Epithelial cell of proximal tubule (primary cell): ENCODE measurements at regions not wholly inside any gene's neighbourhood (a gene's known extent, or its start where the extent isn't known, plus 50 kb on each side); places are given as distances from the start of the nearest gene placed in this dataset.
"Not testable (repeated sequence)": the region's sequence is repeated elsewhere in the genome, so short reads cannot be mapped to it uniquely, and the experiment has no call there.

Experiments
- DNase-seq: peaks from one replicate; pipeline ENCODE4 v3.0.0-alpha.2; 2011; ENCODE audit warnings: low read depth
- H3K4me3 ChIP-seq: 2 replicates; pipeline ENCODE4 v1.5.1; 2011; ENCODE audit warnings: low read depth, mild to moderate bottlenecking, low read length
- TF ChIP-seq, protein P1 (sequence below): conservative IDR thresholded peaks from 2 replicates; pipeline ENCODE4 v1.5.1; 2012; ENCODE audit warnings: low read depth, mild to moderate bottlenecking, low read length

DNA sequence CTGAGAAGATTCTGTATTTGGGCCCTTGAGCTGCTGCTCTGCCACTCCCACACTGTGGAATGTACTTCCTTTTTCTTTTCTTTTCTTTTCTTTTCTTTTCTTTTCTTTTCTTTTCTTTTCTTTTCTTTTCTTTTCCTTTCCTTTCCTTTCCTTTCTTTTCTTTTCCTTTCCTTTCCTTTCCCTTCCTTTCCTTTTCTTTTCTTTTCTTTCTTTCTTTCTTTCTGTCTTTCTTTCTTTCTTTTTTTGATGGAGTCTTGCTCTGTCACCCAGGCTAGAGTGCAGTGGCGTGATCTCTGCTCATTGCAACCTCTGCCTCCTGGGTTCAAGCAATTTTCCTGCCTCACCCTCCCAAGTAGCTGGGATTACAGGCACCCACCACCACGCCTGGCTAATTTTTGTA is 89.8 kb downstream of the DNAAF6 start:
- not testable (repeated sequence) for DNase-seq, H3K4me3 ChIP-seq

DNA sequence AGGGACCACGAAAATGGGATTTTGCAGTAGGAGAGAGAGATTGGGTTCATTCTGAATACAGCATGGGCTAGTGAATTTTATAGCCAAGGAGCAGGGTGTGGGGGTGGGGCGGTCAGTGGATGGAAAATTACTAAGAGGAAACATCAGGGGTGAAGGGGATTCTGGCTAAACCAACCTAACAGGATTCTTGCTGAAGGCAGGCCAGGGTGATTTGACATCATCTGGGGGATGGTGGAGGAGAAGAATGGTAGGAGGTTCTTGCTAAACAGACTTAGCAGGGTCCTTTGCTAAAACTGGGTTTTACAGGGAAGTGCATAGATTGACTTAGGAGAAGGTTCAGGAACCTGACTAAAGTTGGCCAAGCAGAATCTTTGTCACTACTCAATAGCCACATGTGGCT is 91.9 kb downstream of the DNAAF6 start:
- H3K4me3 ChIP-seq = no peak overlapping the region
- TF ChIP-seq, protein P1, sequence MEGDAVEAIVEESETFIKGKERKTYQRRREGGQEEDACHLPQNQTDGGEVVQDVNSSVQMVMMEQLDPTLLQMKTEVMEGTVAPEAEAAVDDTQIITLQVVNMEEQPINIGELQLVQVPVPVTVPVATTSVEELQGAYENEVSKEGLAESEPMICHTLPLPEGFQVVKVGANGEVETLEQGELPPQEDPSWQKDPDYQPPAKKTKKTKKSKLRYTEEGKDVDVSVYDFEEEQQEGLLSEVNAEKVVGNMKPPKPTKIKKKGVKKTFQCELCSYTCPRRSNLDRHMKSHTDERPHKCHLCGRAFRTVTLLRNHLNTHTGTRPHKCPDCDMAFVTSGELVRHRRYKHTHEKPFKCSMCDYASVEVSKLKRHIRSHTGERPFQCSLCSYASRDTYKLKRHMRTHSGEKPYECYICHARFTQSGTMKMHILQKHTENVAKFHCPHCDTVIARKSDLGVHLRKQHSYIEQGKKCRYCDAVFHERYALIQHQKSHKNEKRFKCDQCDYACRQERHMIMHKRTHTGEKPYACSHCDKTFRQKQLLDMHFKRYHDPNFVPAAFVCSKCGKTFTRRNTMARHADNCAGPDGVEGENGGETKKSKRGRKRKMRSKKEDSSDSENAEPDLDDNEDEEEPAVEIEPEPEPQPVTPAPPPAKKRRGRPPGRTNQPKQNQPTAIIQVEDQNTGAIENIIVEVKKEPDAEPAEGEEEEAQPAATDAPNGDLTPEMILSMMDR = no peak
- no peak for DNase-seq

DNA sequence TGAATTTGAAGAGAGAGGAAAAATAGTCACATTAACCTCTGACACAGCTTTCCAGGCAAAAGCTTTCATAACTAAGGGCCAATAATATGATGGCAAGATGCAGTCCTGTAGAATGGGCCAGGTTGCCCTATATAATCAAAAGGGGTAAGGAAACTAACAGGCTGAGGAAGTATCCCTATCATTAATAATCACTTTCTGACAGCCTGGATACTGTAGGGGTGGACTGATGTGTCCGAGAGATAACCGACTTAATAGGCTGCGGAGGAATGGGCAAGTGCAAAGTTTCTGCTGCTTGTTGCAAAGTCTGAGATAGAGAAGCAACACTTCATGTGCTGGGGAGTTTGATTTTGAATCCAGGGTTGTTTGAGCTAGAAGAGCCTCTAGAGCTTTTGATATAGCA is 94.8 kb downstream of the DNAAF6 start:
- no peak overlapping the region for H3K4me3 ChIP-seq
- TF ChIP-seq, protein P1 = no peak
- no peak for DNase-seq

DNA sequence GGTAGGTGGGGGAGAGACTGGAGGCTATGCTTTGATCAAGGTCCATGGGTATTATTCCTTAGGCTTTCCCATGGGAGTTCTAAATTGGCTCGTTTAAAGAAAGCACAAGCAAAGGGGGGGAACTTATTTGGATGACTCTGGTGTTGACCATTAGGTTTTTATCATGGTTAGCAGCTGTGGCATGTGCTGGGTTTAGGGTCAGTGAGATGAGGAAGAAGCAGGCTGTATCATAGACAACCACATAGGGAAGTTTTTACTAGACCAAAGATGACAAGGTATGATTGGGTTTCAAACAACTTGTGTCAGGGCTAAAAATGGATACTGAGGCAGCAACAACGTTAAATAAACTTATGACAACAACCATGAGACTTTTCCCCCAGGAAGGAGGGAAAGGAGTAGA is 97.7 kb downstream of the DNAAF6 start:
- TF ChIP-seq, protein P1 = no peak
- no peak overlapping the region for H3K4me3 ChIP-seq
- DNase-seq = no peak

DNA sequence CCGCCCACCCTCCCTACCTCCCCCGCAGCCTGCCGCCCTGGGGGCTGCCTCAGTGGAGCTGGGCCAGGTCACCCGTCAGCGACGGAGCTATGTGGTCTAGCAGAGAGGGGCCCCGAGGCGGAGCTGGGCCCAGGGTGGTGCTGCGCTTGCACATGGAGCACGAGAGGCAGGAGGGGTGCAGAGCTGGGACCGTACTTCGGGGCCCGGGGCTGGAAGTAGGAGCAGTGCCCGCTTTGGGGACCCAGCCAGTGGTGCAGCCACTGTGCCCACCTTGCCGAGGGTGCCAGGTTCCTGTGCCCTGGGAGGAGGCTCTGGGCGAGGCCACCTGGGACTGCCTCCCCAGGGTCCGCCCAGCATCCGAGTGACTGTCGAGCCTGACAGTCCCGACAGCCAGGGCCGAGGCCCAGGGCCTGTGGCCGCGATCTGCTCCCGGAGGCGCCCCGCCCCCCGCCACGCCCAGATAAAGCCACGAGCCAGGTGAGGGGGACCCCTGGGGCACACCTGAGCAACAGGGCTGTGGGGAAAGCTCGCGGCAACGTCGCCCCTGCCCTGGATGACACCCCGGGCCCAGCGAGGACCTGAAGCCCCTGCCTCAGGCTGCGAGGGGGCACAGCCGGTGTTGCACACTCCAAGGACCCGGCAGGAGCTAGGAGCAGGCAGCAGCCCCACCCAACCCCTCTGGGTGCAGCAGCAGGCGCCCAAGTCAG is 117.5 kb downstream of the DNAAF6 start:
- DNase-seq = no peak
- no peak overlapping the region for H3K4me3 ChIP-seq
- TF ChIP-seq, protein P1 = no peak

DNA sequence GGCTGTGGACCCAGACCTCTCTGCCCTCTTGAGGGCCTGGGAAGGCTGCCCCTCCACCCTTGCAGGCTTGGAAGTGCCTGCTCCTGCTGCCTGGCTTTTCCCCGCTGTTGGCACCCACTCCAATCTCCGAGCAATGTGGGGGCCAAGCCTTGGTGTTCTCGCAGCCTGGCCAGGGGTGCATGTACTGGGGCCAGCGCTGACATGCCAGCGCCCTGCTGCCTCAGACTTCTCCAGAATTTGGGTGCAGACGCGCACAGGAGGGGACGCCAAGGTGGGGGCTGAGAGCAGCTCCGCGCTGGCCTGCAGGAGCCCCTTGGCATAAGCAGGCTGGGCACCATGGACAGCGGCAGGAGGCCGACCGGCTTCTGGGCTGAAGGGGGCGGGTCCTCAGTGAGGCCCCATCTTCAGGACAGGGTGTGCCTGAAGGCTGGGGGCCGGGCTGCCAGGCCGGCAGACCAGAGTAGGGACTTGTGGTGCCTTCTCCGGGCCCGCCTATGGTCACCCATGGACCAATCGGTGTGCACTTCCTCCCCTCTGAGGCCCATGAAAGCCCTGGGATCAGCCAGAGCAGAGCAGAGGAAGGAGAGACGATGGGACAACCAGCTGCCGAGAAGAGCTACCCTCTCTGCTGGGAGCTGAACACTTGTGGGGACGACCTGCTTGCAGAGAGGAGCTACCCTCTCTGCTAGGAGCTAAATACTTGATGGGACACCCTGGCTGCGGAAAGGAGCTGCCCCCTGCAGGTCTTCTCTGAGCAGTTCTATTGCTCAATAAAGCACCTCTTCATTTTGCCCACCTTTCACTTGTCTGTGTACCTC is 118.3 kb downstream of the DNAAF6 start:
- no peak for DNase-seq
- H3K4me3 ChIP-seq = no peak overlapping the region
- TF ChIP-seq, protein P1 = peak; percentile 60

DNA sequence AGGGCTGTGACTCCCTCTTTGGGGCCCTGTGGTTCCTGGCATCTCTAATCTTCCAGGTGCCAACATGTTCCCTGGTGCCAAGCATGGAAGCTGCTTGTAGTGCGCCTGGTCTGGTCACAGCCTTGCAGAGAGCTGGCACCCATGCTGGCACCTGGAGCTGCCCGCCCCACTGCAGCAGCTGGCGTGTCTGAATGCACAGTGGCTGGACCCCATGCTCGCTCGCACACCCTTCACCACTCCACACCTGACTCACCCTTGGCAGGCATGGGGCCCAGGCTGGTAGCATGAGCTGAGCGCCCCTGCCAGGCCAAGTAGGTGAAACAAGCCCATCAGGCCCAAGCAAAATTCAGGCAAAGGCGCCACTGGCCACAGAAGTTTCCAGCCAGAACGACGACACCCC is 119.1 kb downstream of the DNAAF6 start:
- TF ChIP-seq, protein P1 = no peak
- DNase-seq = no peak
- H3K4me3 ChIP-seq = no peak overlapping the region
